ENCODE measurements at regions not wholly inside any gene's neighbourhood (a gene's known extent, or its start where the extent isn't known, plus 50 kb on each side); places are given as distances from the start of the nearest gene placed in this dataset.

GRCh38 chr6:27777614-27778355 is 134.4 kb downstream of the OR2B2 start:
- TF ChIP-seq CTCF (IDR thresholded peaks at IDR 0.05) (no peak), POLR2A (IDR thresholded peaks at IDR 0.05) (no peak)

All from esophagus squamous epithelium (tissue), 4 donors.